ENCODE measurements at regions not wholly inside any gene's neighbourhood (a gene's known extent, or its start where the extent isn't known, plus 50 kb on each side); places are given as distances from the start of the nearest gene placed in this dataset.

DNA sequence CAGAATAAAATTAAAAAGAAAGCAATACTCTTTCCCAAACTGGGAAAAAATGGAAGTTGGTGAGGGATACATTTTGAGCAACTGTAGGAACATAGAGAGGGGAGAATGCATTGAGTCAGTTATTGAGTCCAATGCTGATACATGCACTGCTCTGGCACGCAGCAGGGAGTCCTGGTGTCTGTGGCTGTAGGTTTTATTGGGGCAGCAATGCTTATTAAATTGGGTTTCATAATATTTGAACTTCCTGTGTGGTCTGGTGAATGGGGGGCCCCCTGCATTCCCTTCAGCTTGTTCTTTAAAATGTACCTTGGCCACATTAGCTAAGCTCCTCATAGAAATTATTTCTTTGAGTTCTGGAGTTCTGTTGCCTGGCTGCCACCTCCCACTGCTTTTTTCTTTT, 125.2 kb upstream of the ELAC2 start:
- H3K36me3 Mint-ChIP-seq (ENCODE audit: insufficient read depth, unreplicated experiment) = no peaks in the 10 kb centered on the region
- H3K27ac Mint-ChIP-seq (ENCODE audit: unreplicated experiment) = no peak overlapping the region
- CTCF ChIA-PET = no interaction called here
- no peak overlapping the region for H3K4me3 Mint-ChIP-seq (ENCODE audit: low read depth, unreplicated experiment)
- no peak for DNase-seq
- BruUV-seq (replicated peaks) = no TSS peak
- H3K9me3 Mint-ChIP-seq (ENCODE audit: low read depth, unreplicated experiment) = peaks cover 7% of the 10 kb centered on the region
- intact Hi-C loops (cut with micrococcal nuclease; ENCODE audit: unreplicated experiment) = no loop called here
- no peaks in the 10 kb centered on the region for H3K4me1 Mint-ChIP-seq (ENCODE audit: low read depth, unreplicated experiment)
- TF ChIP-seq CTCF (IDR thresholded peaks at IDR 0.05; ENCODE audit: unreplicated experiment) = no peak
- no peaks in the 10 kb centered on the region for H3K27me3 Mint-ChIP-seq (ENCODE audit: unreplicated experiment)

DNA sequence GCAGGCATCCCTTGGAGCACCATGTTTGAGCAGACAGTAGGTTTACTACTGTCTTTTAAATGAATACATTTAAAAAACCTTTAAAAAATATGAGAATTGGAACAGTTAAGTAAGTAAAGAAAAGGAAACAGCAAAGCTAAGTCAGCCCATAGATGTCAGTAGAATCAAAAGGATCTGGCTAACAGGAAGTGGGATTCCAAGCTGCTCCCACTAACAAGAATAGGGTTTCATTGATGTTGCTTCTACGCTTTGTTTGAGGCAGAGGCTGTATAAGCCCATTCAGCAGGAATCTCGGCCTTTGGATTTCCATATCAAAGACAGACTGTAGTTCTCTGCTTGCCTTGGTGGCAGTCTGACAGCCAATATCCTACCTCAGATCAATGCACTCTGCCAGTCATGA, 122.9 kb upstream of the ELAC2 start:
- BruUV-seq (replicated peaks) = no TSS peak
- intact Hi-C loops (cut with micrococcal nuclease; ENCODE audit: unreplicated experiment) = no loop called here
- DNase-seq = no peak
- Mint-ChIP-seq H3K4me3 (ENCODE audit: low read depth, unreplicated experiment) (no peak overlapping the region), H3K36me3 (ENCODE audit: insufficient read depth, unreplicated experiment) (no peaks in the 10 kb centered on the region), H3K4me1 (ENCODE audit: low read depth, unreplicated experiment) (no peaks in the 10 kb centered on the region), H3K9me3 (ENCODE audit: low read depth, unreplicated experiment) (peaks cover 2% of the 10 kb centered on the region), H3K27me3 (ENCODE audit: unreplicated experiment) (no peaks in the 10 kb centered on the region), H3K27ac (ENCODE audit: unreplicated experiment) (no peak overlapping the region)
- no peak for TF ChIP-seq CTCF (IDR thresholded peaks at IDR 0.05; ENCODE audit: unreplicated experiment)
- CTCF ChIA-PET = no interaction called here

GRCh38 chr17:13135506-13135905, 117.7 kb upstream of the ELAC2 start:
- no TSS peak for BruUV-seq (replicated peaks)
- no peak overlapping the region for H3K4me3 Mint-ChIP-seq (ENCODE audit: low read depth, unreplicated experiment)
- H3K4me1 Mint-ChIP-seq (ENCODE audit: low read depth, unreplicated experiment) = no peaks in the 10 kb centered on the region
- peaks cover 13% of the 10 kb centered on the region for H3K9me3 Mint-ChIP-seq (ENCODE audit: low read depth, unreplicated experiment)
- TF ChIP-seq CTCF (IDR thresholded peaks at IDR 0.05; ENCODE audit: unreplicated experiment) = no peak
- H3K27me3 Mint-ChIP-seq (ENCODE audit: unreplicated experiment) = no peaks in the 10 kb centered on the region
- CTCF ChIA-PET = no interaction called here
- no peaks in the 10 kb centered on the region for H3K36me3 Mint-ChIP-seq (ENCODE audit: insufficient read depth, unreplicated experiment)
- H3K27ac Mint-ChIP-seq (ENCODE audit: unreplicated experiment) = no peak overlapping the region
- DNase-seq = no peak
- intact Hi-C loops (cut with micrococcal nuclease; ENCODE audit: unreplicated experiment) = no loop called here

DNA sequence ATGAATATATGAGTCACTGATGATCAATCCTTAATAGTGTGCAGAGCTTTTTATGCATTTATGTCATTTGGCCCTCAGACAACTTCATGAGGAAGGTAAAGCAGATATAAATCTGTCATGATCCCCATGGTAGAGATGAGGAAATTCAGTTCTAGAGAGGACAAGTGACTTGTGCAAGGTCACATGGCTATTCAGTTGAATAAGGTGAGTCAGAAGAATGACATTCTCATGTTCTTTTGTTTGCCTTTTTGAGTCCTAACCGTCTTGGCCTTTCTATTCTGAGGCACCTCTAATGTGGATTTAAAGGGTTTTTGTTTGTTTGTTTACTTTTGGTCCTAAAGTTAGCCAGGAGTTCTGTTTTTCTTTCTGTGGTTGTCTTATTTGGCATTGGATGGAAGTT, 116.2 kb upstream of the ELAC2 start:
- CTCF ChIA-PET = no interaction called here

More for the DNA sequence above, 116.2 kb upstream of the ELAC2 start:
- Mint-ChIP-seq H3K4me3 (ENCODE audit: low read depth, unreplicated experiment) (no peak overlapping the region), H3K9me3 (ENCODE audit: low read depth, unreplicated experiment) (peaks cover 16% of the 10 kb centered on the region), H3K36me3 (ENCODE audit: insufficient read depth, unreplicated experiment) (no peaks in the 10 kb centered on the region), H3K27me3 (ENCODE audit: unreplicated experiment) (no peaks in the 10 kb centered on the region), H3K4me1 (ENCODE audit: low read depth, unreplicated experiment) (no peaks in the 10 kb centered on the region), H3K27ac (ENCODE audit: unreplicated experiment) (no peak overlapping the region)
- DNase-seq = no peak
- no peak for TF ChIP-seq CTCF (IDR thresholded peaks at IDR 0.05; ENCODE audit: unreplicated experiment)
- no TSS peak for BruUV-seq (replicated peaks)
- intact Hi-C loops (cut with micrococcal nuclease; ENCODE audit: unreplicated experiment) = no loop called here

Data from Calu3 (cell line).